GM12878 (cell line): ENCODE measurements at regions not wholly inside any gene's neighbourhood (a gene's known extent, or its start where the extent isn't known, plus 50 kb on each side); places are given as distances from the start of the nearest gene placed in this dataset.

Experiments used
- ATAC-seq: fragments of 200-7000 bp; cut with Tn5 transposase; 3 replicates; pipeline ENCODE4 v1.9.1; 2020; ENCODE audit warnings: mild to moderate bottlenecking, moderate library complexity
- BruUV-seq: library from RNA; stranded (reverse); fragments of 400-500 nt; replicated peaks from 2 replicates; lab custom pipeline; 2021; lab: Mats Ljungman, UMichigan
- CTCF ChIA-PET: fragments of 300-600 bp; sonication (Branson Sonifier 250); formaldehyde crosslinking; extraction: SDS; loops from one replicate; lab custom pipeline; 2021; ENCODE audit warnings: inconsistent platforms; lab: Yijun Ruan, JAX
- POLR2A ChIA-PET: fragments of 350-600 bp; formaldehyde crosslinking; extraction: SDS; loops from one replicate; lab custom pipeline; 2021; ENCODE audit warnings: inconsistent platforms; lab: Charles Lee
- RAD21 ChIA-PET: fragments of 300-600 bp; sonication (Branson Sonifier 250); formaldehyde crosslinking; loops from one replicate; lab custom pipeline; 2023; ENCODE audit warnings: antibody characterized with exemption; ENCODE audit not compliant: unreplicated experiment; lab: Charles Lee
- SMC1A ChIA-PET: fragments of 300-600 bp; sonication (Branson Sonifier 250); formaldehyde crosslinking; loops from one replicate; lab custom pipeline; 2023; ENCODE audit not compliant: unreplicated experiment, uncharacterized antibody; lab: Charles Lee
- DNase-seq: peaks from one replicate; pipeline ENCODE4 v3.0.0-alpha.2; 2011; ENCODE audit warnings: low read depth, low spot score
- FAIRE-seq: peaks from 3 replicates; lab custom pipeline; 2011; peaks lifted over from hg19 to GRCh38; lab: Jason Lieb, UNC
- H2AFZ ChIP-seq: 2 replicates; pipeline ENCODE4 v1.6.0; 2011; ENCODE audit warnings: low read depth, low read length, control low read depth; ENCODE audit not compliant: control insufficient read depth
- H3K27ac ChIP-seq: 2 replicates; pipeline ENCODE4 v1.5.1; 2011; ENCODE audit warnings: control low read depth; ENCODE audit not compliant: control insufficient read depth, insufficient read depth
- H3K27me3 ChIP-seq, 2 experiments: replicated peaks in 1 of 2; 2 replicates each; pipeline versions ENCODE4 v1.6.0 to v1.6.1; 2011; ENCODE audit warnings: low read length in 1 of 2; ENCODE audit not compliant: control insufficient read depth in 2 of 2, insufficient read depth in 2 of 2
- H3K36me3 ChIP-seq, 2 experiments: 2 replicates each; pipeline ENCODE4 v1.5.1; 2011; ENCODE audit warnings: low read length in 1 of 2; ENCODE audit not compliant: control insufficient read depth in 2 of 2, insufficient read depth in 2 of 2
- H3K4me1 ChIP-seq: 2 replicates; pipeline ENCODE4 v1.6.1; 2011; ENCODE audit warnings: mild to moderate bottlenecking, low read length, moderate library complexity, mixed read lengths; ENCODE audit not compliant: control insufficient read depth, insufficient read depth
- H3K4me2 ChIP-seq: 2 replicates; pipeline ENCODE4 v1.6.0; 2011; ENCODE audit warnings: control low read depth; ENCODE audit not compliant: control insufficient read depth, insufficient read depth
- H3K4me3 ChIP-seq: fragments of 200-600 bp; sonication (generic); 2 replicates; pipeline ENCODE4 v1.5.1; 2016
- H3K79me2 ChIP-seq: 2 replicates; pipeline ENCODE4 v1.6.0; 2011; ENCODE audit warnings: low read length; ENCODE audit not compliant: control insufficient read depth, insufficient read depth
- H3K9ac ChIP-seq: 2 replicates; pipeline ENCODE4 v1.8.0; 2011; ENCODE audit warnings: low read length, control low read depth, mixed read lengths; ENCODE audit not compliant: control insufficient read depth, insufficient read depth
- H3K9me3 ChIP-seq: replicated peaks from 3 replicates; pipeline ENCODE4 v1.5.1; 2011; ENCODE audit warnings: mild to moderate bottlenecking, low read length; ENCODE audit not compliant: control insufficient read depth, insufficient read depth
- H4K20me1 ChIP-seq: 2 replicates; pipeline ENCODE4 v1.6.0; 2011; ENCODE audit not compliant: control insufficient read depth, insufficient read depth
- IKZF2 ChIP-seq, 2 experiments: fragments of 450-650 bp; IDR thresholded peaks; 2 replicates each; pipeline ENCODE4 v1.6.1; 2017; ENCODE audit warnings: mild to moderate bottlenecking in 2 of 2, moderate library complexity in 2 of 2
- KAT2A ChIP-seq: conservative IDR thresholded peaks from 2 replicates; pipeline ENCODE4 v1.6.1; 2011; ENCODE audit warnings: low read depth, low read length; ENCODE audit not compliant: control insufficient read depth
- TBL1XR1 ChIP-seq: IDR thresholded peaks from 2 replicates; pipeline ENCODE4 v1.6.1; 2012; ENCODE audit warnings: low read depth, low read length, improper control_type of control experiment
- YY1 ChIP-seq: IDR thresholded peaks from 2 replicates; pipeline ENCODE4 v1.6.1; 2011; ENCODE audit warnings: low read depth, mild to moderate bottlenecking, low read length
- ZNF274 ChIP-seq: IDR thresholded peaks from one replicate; pipeline ENCODE4 v1.8.0; 2011; ENCODE audit not compliant: insufficient read length, insufficient read depth
- WGBS: methylation state at CpG from one replicate; pipeline ENCODE4 v1.1.6; 2016; ENCODE audit warnings: low lambda C conversion rate; ENCODE audit not compliant: insufficient replicate concordance, insufficient coverage; ENCODE audit errors: missing lambda C conversion rate; 5-methylcytosine and 5-hydroxymethylcytosine counted together
- in situ Hi-C: fragments of 300-500 bp; cut with MboI; formaldehyde crosslinking; loops from 9 replicates; pipeline ENCODE4 v1.14.3; 2018; ENCODE audit warnings: mixed read lengths
- intact Hi-C: fragments of 100-400 bp; cut with micrococcal nuclease; formaldehyde crosslinking; loops from one replicate; pipeline ENCODE4 v1.14.2; 2022; ENCODE audit not compliant: unreplicated experiment
- TF ChIP-seq, protein P1 (sequence below): fragments of 450-650 bp; conservative IDR thresholded peaks from 2 replicates; pipeline ENCODE4 v1.6.1; 2017; ENCODE audit warnings: mild to moderate bottlenecking, moderate library complexity
- TF ChIP-seq, protein P2 (sequence below): IDR thresholded peaks from 2 replicates; pipeline ENCODE4 v1.6.1; 2011; ENCODE audit warnings: low read depth, low read length, improper control_type of control experiment, borderline replicate concordance

DNA sequence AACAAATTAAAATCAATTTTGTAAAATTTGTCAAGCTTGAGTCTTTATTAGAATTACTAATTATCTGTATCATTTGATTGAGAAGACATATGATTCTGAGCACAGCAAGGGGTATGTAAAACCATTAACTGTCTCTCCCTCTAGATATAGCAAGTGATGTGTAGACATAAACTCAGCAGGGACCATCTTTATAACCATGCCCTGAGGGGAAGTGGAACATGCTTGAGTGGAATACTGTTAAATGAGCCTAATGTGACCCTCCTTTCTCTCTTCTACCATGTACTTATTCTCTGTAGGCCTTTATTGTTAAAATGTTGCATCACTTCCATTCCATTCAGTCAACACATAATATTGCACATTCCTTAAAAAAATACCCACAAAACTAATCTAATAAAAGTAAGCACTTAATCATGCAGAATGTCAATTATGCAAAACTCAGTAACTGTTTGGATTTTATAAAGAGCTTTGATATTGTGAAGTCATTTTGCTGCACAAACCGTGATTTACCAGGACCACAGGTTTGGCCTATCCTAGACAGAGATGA lies 896.6 kb upstream of the MANEA start (continued):
- TF ChIP-seq, protein P1, sequence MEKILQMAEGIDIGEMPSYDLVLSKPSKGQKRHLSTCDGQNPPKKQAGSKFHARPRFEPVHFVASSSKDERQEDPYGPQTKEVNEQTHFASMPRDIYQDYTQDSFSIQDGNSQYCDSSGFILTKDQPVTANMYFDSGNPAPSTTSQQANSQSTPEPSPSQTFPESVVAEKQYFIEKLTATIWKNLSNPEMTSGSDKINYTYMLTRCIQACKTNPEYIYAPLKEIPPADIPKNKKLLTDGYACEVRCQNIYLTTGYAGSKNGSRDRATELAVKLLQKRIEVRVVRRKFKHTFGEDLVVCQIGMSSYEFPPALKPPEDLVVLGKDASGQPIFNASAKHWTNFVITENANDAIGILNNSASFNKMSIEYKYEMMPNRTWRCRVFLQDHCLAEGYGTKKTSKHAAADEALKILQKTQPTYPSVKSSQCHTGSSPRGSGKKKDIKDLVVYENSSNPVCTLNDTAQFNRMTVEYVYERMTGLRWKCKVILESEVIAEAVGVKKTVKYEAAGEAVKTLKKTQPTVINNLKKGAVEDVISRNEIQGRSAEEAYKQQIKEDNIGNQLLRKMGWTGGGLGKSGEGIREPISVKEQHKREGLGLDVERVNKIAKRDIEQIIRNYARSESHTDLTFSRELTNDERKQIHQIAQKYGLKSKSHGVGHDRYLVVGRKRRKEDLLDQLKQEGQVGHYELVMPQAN: no peak
- TF ChIP-seq YY1 (no peak), TBL1XR1 (no peak), ZNF274 (no peak), IKZF2 (IDR thresholded peaks at IDR 0.05) (no peak), KAT2A (no peak)
- TF ChIP-seq, protein P2, sequence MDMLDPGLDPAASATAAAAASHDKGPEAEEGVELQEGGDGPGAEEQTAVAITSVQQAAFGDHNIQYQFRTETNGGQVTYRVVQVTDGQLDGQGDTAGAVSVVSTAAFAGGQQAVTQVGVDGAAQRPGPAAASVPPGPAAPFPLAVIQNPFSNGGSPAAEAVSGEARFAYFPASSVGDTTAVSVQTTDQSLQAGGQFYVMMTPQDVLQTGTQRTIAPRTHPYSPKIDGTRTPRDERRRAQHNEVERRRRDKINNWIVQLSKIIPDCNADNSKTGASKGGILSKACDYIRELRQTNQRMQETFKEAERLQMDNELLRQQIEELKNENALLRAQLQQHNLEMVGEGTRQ: no peak

DNA sequence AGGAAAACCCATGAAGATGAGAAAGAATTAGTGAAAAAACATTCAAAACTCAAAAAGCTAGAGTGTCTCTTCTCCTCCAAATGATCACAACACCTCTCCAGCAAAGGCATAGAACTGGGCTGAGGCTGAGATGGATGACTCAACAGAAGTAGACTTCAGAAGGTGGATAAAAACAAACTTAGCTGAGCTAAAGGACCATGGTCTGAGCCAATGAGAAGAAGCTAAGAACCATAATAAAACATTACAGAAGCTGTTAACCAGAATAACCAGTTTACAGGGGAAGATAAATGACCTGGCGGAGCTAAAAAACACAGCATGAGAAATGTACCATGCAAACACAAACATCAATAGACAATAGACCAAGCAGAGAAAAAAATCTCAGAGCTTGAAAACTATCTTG lies 904.1 kb upstream of the MANEA start:
- SMC1A ChIA-PET: no interaction called here
- CTCF ChIA-PET: no interaction called here
- H2AFZ ChIP-seq: no peak overlapping the region
- intact Hi-C loops: no loop called here
- BruUV-seq: no TSS peak
- POLR2A ChIA-PET: no interaction called here
- no peaks in the 10 kb centered on the region for H3K4me1 ChIP-seq
- no peak for ATAC-seq
- no peaks in the 10 kb centered on the region for H3K27me3 ChIP-seq
- FAIRE-seq: no peak
- H3K36me3 ChIP-seq: no peaks in the 10 kb centered on the region
- 0% methylated on average over 1 of the region's 1 CpG for WGBS
- no peak overlapping the region for H3K27ac ChIP-seq
- H3K4me3 ChIP-seq: no peak overlapping the region
- H3K9me3 ChIP-seq: no peaks in the 10 kb centered on the region
- no peak overlapping the region for H3K4me2 ChIP-seq
- no peaks in the 10 kb centered on the region for H4K20me1 ChIP-seq
- RAD21 ChIA-PET: no interaction called here
- TF ChIP-seq ZNF274: no peak
- TF ChIP-seq TBL1XR1: no peak
- in situ Hi-C loops: no loop called here
- no peaks in the 10 kb centered on the region for H3K79me2 ChIP-seq
- no peak overlapping the region for H3K9ac ChIP-seq
- no peak for DNase-seq
